Heart right ventricle (tissue), 16 donors: ENCODE measurements at regions not wholly inside any gene's neighbourhood (a gene's known extent, or its start where the extent isn't known, plus 50 kb on each side); places are given as distances from the start of the nearest gene placed in this dataset.

Source experiments
- ATAC-seq, 8 donors: fragments of 200-7000 bp; cut with Tn5 transposase; one replicate each; pipeline ENCODE4 v1.9.1; 2020; ENCODE audit warnings: mild to moderate bottlenecking in 8 of 8, moderate library complexity in 8 of 8, moderate number of reproducible peaks in 1 of 8
- DNase-seq, 2 donors: peaks; one replicate each; pipeline ENCODE4 v3.0.0-alpha.2; 2020
- H3K27ac ChIP-seq, 10 donors: fragments of 200-600 bp; sonication (generic) in 2 of 10; one replicate each; pipeline versions ENCODE4 v1.5.0 to v1.8.0; 2020 to 2022; ENCODE audit warnings: mild to moderate bottlenecking in 3 of 10
- H3K27me3 ChIP-seq, 7 donors: fragments of 200-600 bp; one replicate each; pipeline ENCODE4 v1.8.0; 2021 to 2022; ENCODE audit warnings: mild to moderate bottlenecking in 2 of 7
- H3K36me3 ChIP-seq, 9 donors: fragments of 200-600 bp; sonication (generic) in 1 of 9; one replicate each; pipeline versions ENCODE4 v1.5.0 to v1.8.0; 2020 to 2022; ENCODE audit warnings: mild to moderate bottlenecking in 2 of 9
- H3K4me1 ChIP-seq, 9 donors: fragments of 200-600 bp; sonication (generic) in 1 of 9; one replicate each; pipeline versions ENCODE4 v1.5.0 to v1.8.0; 2020 to 2022; ENCODE audit warnings: mild to moderate bottlenecking in 4 of 9
- H3K4me3 ChIP-seq, 10 donors: fragments of 200-600 bp; sonication (generic) in 2 of 10; one replicate each; pipeline versions ENCODE4 v1.5.0 to v1.8.0; 2020 to 2022; ENCODE audit warnings: mild to moderate bottlenecking in 7 of 10, moderate library complexity in 2 of 10
- H3K9me3 ChIP-seq, 11 donors: fragments of 200-600 bp in 10 of 11; sonication (generic) in 2 of 11; one replicate each; pipeline versions ENCODE4 v1.5.0 to v1.8.0; 2013 to 2022; ENCODE audit warnings: mild to moderate bottlenecking in 2 of 11, control low read depth in 1 of 11, moderate library complexity in 1 of 11
- WGBS, 2 donors: extraction: QIAGEN DNeasy Blood & Tissue Kit; methylation state at CpG; one replicate each; pipeline ENCODE4 v1.1.7; 2013; ENCODE audit warnings: inconsistent platforms in 1 of 2; 5-methylcytosine and 5-hydroxymethylcytosine counted together
- intact Hi-C, 10 donors: fragments of 100-400 bp; cut with DNase I; formaldehyde crosslinking; loops; one replicate each; pipeline versions ENCODE4 v1.11.1 to v1.14.2; 2022
- TF ChIP-seq, protein P1 (sequence below), 9 donors: fragments of 200-600 bp; sonication (generic) in 2 of 9; IDR thresholded peaks; one replicate each; pipeline versions ENCODE4 v1.5.0 to v1.8.0; 2021 to 2022; ENCODE audit warnings: antibody characterized with exemption in 9 of 9, mild to moderate bottlenecking in 5 of 9, moderate library complexity in 1 of 9
- donor health status: Arrhythmogenic right ventricular cardiomyopathy.
- donor health status: ischemic (EF 13 %, LVEDD 7.1; RV severe dilation, severe dysfunction).
- donor health status: healthy with polysubstance abuse.
- donor health status: DM: no; HTN: yes; CAD: no.
- donor health status: DM: no; HTN: no; CAD: no.
- donor health status: ischemic (EF 25% LVEDD 6.9; RV normal size, moderate dysfunction).
- donor health status: ischemic (EF 25% LVEDD 5.7; RV mildly dilated, moderate dysfunction).
- donor health status: healthy.
- donor health status: DM: yes; HTN: yes; CAD: no.
- donor health status: Ischemic cardiomyopathy.
- donor health status: ischemic (EF 35%, LVEDD 5.7; RV mildly dilated, moderate dysfunction).
- donor health status: nonischemic (EF 11% LVEDD 7.7; RV severe dilation, severe dysfunction).
- donor health status: DM: yes; HTN: yes; CAD: no.
- donor health status: PGD.
- donor health status: ischemic (EF 29% LVEDD 5.4; RV normal size, mild dysfunction).
- donor health status: nonischemic (EF 23%, LVEDD 6.1; RV moderate dilation, normal function).

DNA sequence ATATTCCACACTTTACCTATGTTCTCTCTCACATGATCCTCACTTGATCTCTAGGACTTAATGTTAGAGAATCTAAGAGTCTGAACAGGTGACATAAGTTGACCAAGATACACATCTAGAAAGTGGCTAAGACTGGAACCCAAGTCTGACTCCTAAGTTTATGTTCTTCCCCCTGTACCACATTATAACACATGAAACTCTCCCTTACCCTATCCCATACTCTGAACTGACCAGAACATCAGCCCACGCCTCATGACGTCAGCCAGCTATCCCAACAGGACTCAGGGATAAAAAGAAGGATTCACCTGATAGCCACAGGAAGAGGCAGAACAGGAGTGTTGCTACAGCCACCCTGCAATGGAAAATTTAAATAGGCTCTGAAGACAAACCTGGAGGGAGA lies 392.2 kb downstream of the ZEB2 start:
- Histone ChIP-seq H3K27ac (no peak overlapping the region), H3K4me3 (no peak overlapping the region), H3K4me1 (no peaks in the 10 kb centered on the region), H3K9me3 (no peaks in the 10 kb centered on the region), H3K27me3 (no peaks in the 10 kb centered on the region), H3K36me3 (no peaks in the 10 kb centered on the region)
- TF ChIP-seq, protein P1, sequence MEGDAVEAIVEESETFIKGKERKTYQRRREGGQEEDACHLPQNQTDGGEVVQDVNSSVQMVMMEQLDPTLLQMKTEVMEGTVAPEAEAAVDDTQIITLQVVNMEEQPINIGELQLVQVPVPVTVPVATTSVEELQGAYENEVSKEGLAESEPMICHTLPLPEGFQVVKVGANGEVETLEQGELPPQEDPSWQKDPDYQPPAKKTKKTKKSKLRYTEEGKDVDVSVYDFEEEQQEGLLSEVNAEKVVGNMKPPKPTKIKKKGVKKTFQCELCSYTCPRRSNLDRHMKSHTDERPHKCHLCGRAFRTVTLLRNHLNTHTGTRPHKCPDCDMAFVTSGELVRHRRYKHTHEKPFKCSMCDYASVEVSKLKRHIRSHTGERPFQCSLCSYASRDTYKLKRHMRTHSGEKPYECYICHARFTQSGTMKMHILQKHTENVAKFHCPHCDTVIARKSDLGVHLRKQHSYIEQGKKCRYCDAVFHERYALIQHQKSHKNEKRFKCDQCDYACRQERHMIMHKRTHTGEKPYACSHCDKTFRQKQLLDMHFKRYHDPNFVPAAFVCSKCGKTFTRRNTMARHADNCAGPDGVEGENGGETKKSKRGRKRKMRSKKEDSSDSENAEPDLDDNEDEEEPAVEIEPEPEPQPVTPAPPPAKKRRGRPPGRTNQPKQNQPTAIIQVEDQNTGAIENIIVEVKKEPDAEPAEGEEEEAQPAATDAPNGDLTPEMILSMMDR (IDR thresholded peaks at IDR 0.05) = no peak
- intact Hi-C loops = no loop called here
- 93 to 95% methylated on average over 2 of the region's 2 CpGs for WGBS, 2 donors
- ATAC-seq (no peak), DNase-seq (no peak)

DNA sequence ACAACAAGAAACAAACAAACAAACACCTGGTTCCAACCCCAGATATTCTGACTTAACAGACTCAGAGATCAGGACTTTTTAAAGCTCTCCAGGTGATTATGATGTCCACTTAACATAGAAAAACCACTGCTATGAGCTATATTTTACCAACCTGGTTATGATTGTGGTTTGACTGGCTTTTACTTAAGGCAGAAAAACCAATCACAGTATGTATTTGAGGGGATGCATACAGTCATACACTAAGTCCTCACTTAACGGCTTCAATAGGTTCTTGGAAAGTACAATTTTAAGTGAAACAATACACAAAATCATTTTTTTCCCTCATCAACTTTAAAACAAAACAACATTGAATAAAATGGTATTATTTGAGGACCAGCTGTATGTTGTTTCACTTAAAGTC lies 393.6 kb downstream of the ZEB2 start:
- H3K27me3 ChIP-seq = no peaks in the 10 kb centered on the region
- no peaks in the 10 kb centered on the region for H3K4me1 ChIP-seq
- ATAC-seq (no peak), DNase-seq (no peak)
- WGBS, 2 donors = 92 to 96% methylated on average over 1 of the region's 1 CpG
- H3K27ac ChIP-seq = no peak overlapping the region
- intact Hi-C loops = no loop called here
- TF ChIP-seq, protein P1 (IDR thresholded peaks at IDR 0.05) = no peak
- H3K36me3 ChIP-seq = no peaks in the 10 kb centered on the region
- no peak overlapping the region for H3K4me3 ChIP-seq
- H3K9me3 ChIP-seq = no peaks in the 10 kb centered on the region

DNA sequence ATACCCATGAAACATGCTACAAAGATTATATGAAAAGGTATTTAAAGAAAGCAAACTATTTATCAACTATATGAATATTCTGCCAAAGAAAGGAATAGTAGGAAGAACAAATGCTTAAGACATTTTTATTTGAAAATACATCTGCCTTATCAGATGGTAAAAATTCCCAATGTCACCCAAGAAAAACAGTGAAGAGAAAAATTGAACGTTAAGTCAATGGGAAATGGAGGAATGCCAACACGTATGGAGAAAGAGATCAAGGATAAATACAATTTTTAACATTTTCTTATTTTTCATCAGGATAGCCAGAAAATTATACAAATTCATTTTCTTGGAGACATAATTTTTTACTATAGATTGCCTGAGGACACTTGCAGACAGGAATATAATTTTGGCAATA lies 394.2 kb downstream of the ZEB2 start:
- intact Hi-C loops = no loop called here
- no peak for ATAC-seq

DNA sequence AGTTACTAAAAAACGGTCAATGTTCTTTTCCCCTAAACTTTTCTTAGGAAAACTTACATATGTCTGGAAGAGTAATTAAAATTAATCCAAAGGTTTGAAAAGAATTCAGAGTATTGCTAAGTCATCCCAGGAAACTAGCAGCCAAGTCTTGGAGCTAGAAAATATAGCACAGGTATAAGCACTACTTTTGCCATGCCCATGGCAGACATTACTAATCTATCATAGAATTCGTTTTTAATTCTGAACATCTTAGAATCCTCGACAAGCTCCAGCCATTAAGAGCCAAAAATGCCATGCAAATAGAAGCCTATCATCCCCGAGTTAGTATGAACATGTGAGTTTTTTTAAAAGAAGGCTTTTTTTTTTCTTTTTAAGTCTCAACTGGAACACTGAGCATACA lies 395.0 kb downstream of the ZEB2 start:
- H3K27ac ChIP-seq = no peak overlapping the region
- H3K9me3 ChIP-seq = no peaks in the 10 kb centered on the region
- H3K4me1 ChIP-seq = no peaks in the 10 kb centered on the region
- no peak overlapping the region for H3K4me3 ChIP-seq
- TF ChIP-seq, protein P1 (IDR thresholded peaks at IDR 0.05) = no peak
- H3K27me3 ChIP-seq = no peaks in the 10 kb centered on the region
- 93 to 94% methylated on average over 4 of the region's 4 CpGs for WGBS, 2 donors
- intact Hi-C loops = no loop called here
- H3K36me3 ChIP-seq = no peaks in the 10 kb centered on the region
- DNase-seq = no peak
- ATAC-seq = no peak

More for the DNA sequence above, 394.2 kb downstream of the ZEB2 start:
- DNase-seq = no peak
- H3K27me3 ChIP-seq = no peaks in the 10 kb centered on the region
- no peaks in the 10 kb centered on the region for H3K36me3 ChIP-seq
- no peak overlapping the region for H3K4me3 ChIP-seq
- H3K9me3 ChIP-seq = no peaks in the 10 kb centered on the region
- no peaks in the 10 kb centered on the region for H3K4me1 ChIP-seq
- no peak overlapping the region for H3K27ac ChIP-seq
- 71 to 84% methylated on average over 2 of the region's 2 CpGs for WGBS, 2 donors
- TF ChIP-seq, protein P1 (IDR thresholded peaks at IDR 0.05) = no peak

DNA sequence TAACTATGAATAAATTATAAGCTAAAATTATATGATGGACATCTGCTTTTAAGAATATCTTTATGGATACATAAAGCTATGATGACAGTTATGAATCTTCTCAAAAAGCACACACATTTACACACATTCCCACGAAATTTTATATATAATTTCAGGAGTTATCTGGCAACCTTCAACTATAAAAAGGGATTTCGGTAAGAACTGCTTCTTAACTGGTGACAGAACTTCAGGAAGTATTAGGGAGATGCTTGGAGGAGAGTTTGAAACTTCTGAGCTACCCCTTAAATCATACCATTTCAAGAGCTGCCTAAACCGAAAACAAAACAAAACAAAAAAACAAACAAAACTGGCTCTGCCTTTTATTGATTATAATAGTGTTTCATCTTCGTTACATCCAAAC lies 399.4 kb downstream of the ZEB2 start:
- TF ChIP-seq, protein P1 (IDR thresholded peaks at IDR 0.05) = no peak
- no peaks in the 10 kb centered on the region for H3K4me1 ChIP-seq

More for the DNA sequence above, 399.4 kb downstream of the ZEB2 start:
- H3K36me3 ChIP-seq = no peaks in the 10 kb centered on the region
- no peak for DNase-seq
- no peaks in the 10 kb centered on the region for H3K27me3 ChIP-seq
- intact Hi-C loops = no loop called here
- no peak overlapping the region for H3K27ac ChIP-seq
- H3K4me3 ChIP-seq = no peak overlapping the region
- no peak for ATAC-seq
- WGBS, 2 donors = 96 to 97% methylated on average over 4 of the region's 4 CpGs
- H3K9me3 ChIP-seq = no peaks in the 10 kb centered on the region
